Fibroblast of mammary gland (primary cell): ENCODE measurements at regions not wholly inside any gene's neighbourhood (a gene's known extent, or its start where the extent isn't known, plus 50 kb on each side); places are given as distances from the start of the nearest gene placed in this dataset.

Experiments used
- DNase-seq: peaks from one replicate; pipeline ENCODE4 v3.0.0-alpha.2; 2010; ENCODE audit warnings: low read depth
- H3K4me3 ChIP-seq: 2 replicates; pipeline ENCODE4 v1.5.1; 2011; ENCODE audit warnings: low read depth, mild to moderate bottlenecking, low read length, moderate library complexity; ENCODE audit not compliant: control insufficient read depth
- TF ChIP-seq, protein P1 (sequence below): conservative IDR thresholded peaks from 2 replicates; pipeline ENCODE4 v1.5.1; 2011; ENCODE audit warnings: low read depth, low read length, inconsistent platforms; ENCODE audit not compliant: control insufficient read depth, insufficient read depth

DNA sequence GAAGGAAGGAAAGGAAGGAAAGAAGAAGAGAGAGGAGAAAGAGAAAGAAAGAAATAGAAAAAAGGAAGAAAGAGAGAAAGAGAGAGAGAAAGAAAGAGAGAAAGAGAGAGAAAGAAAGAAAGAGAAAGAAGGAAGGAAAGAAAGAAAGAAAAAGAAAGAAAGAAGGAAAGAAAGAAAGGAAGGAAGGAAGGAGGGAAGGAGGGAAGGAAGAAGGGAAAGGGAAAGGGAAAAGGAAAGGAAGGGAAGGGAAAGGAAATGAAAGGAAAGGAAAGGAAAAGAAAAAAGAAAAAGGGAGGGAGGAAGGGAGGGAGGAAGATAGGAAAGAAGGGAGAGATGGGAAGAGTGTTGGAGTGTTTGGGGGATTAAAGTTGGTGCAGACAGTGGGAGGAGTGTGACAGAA lies 450.1 kb downstream of the GBE1 start:
- TF ChIP-seq, protein P1, sequence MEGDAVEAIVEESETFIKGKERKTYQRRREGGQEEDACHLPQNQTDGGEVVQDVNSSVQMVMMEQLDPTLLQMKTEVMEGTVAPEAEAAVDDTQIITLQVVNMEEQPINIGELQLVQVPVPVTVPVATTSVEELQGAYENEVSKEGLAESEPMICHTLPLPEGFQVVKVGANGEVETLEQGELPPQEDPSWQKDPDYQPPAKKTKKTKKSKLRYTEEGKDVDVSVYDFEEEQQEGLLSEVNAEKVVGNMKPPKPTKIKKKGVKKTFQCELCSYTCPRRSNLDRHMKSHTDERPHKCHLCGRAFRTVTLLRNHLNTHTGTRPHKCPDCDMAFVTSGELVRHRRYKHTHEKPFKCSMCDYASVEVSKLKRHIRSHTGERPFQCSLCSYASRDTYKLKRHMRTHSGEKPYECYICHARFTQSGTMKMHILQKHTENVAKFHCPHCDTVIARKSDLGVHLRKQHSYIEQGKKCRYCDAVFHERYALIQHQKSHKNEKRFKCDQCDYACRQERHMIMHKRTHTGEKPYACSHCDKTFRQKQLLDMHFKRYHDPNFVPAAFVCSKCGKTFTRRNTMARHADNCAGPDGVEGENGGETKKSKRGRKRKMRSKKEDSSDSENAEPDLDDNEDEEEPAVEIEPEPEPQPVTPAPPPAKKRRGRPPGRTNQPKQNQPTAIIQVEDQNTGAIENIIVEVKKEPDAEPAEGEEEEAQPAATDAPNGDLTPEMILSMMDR, result no peak
- H3K4me3 ChIP-seq, result no peak overlapping the region
- DNase-seq, result no peak

DNA sequence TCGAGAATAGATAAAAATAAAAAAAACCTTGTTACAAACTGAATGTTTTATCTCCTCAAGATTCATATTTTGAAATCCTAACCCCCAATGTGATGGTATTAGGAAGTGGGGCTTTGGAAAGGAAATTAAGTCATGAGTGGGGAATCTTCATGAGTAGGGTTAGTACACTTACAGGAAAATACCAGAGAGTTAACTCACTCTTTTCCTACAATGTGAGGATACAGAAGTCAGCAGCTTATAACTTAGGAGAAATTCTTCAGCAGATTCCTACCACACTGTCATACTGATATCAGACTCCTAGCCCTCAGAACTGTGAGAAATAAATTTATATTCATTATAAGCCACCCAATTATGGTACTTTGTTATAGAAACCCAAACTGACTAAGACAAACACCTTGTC lies 453.1 kb downstream of the GBE1 start:
- H3K4me3 ChIP-seq, result no peak overlapping the region
- peak; percentile 9 for DNase-seq
- TF ChIP-seq, protein P1, result no peak

DNA sequence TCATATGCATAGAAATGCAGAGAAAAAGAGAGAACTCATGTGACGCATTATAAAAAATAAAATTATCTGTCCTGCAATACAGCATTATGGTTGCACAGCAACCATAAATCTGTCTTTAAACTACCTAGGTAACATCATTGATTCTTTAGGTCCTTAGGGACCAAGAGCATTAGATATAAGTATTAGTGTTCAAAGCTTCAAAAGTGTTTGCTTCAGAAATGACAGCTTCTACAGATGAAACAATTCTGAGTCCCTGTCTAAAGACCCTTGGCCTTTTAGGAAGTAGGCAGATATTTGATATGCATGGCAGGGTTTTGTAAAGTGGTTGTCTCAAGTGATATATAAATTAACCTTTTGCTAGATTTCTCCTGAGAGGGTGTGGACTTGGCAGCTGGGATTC lies 454.2 kb downstream of the GBE1 start:
- TF ChIP-seq, protein P1, result no peak
- no peak for DNase-seq
- H3K4me3 ChIP-seq, result no peak overlapping the region

DNA sequence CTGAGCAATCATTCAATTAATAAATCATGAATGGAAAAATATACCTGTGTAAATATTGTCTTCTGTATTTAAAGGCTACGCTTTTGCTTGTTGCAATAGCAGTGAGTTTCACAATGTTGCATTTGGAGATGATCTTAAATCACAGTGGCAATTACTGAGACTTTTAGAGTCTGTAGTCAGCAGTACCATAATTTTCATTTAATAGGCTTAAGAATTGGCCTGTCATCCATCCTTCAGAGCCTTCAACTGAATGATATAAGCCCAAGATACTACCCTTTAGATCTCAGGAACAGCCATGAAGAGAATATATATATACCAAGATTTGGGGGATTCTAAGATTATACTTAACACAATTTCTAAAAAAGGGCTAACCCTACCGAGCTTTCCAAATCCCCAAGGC lies 458.1 kb downstream of the GBE1 start:
- TF ChIP-seq, protein P1, result no peak
- H3K4me3 ChIP-seq, result no peak overlapping the region
- DNase-seq, result no peak

DNA sequence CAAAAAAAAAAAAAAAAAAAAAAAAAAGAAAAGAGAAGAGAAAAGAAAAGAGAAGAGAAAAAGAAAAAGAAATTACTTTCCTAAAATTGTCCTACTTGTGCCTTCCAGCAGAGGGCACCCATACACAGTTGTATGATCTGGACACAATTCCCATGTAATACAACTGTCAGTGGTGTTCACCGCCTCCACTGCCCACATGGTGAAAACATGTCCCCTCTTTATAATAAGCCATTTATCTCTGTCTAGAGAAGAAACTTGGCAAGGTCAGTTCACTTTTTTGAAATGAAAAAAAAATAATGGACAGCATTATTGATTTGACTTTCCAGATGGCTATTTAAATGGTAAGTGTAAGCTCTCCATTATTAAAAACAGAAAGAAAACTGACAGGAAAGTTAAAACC lies 459.4 kb downstream of the GBE1 start:
- TF ChIP-seq, protein P1, result peak; percentile 78
- DNase-seq, result peak; percentile 59
- H3K4me3 ChIP-seq, result no peak overlapping the region

DNA sequence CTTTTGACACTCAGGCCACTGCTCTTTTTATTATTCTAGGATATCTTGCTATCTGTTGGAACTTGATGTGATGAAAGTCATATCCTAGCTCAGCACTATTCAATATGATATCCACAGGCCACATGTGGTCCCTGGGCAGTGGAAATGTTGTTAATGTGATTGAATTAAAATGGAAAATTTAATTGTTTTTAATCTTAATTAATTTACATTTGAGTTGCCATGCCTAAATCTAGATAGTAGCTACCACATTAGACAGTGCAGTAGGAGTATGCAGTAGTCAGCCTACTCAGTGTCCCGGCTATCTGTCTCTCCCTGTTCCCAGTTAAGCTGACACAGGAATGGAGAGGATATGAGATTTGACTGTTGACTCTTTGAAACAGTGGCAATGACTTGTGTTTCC lies 460.2 kb downstream of the GBE1 start:
- no peak for DNase-seq
- TF ChIP-seq, protein P1, result no peak
- H3K4me3 ChIP-seq, result no peak overlapping the region

DNA sequence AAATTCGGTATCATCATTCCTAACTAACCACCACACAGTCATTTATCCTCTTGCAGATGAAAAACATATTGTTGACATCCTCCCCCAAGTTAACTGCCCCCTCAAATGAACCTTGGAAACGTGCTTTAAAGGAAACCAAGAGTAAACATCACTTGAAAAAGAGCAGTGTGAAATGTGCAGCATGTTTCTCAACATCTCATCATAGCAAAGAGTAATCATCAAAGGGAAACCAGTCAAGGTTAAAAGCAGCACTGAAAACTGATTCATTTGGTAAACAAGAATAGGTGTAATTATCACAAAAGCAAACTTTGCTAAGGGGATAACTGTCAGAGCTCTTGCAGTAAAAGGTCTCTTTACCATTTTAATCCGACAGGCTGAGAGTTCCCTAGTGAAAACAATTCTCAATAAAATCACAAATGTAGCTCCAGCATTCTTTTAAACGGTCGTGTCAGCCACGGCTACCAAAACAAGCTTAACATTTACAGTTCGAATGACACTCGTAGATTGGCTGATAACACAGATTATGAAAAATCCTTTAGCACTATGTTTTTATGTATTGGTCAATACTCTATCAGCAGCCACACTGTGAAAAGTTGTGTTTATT lies 461.0 kb downstream of the GBE1 start:
- TF ChIP-seq, protein P1, result no peak
- H3K4me3 ChIP-seq, result no peak overlapping the region
- DNase-seq, result no peak
